Thymus (tissue), 11 donors: ENCODE measurements at regions not wholly inside any gene's neighbourhood (a gene's known extent, or its start where the extent isn't known, plus 50 kb on each side); places are given as distances from the start of the nearest gene placed in this dataset.

Source experiments
- DNase-seq, 9 donors: peaks; one replicate each; pipeline ENCODE4 v3.0.0-alpha.2; 2013; ENCODE audit warnings: low spot score in 9 of 9, low read depth in 6 of 9, missing footprints in 1 of 9
- H3K27ac ChIP-seq, 2 donors: one replicate each; pipeline ENCODE4 v1.5.1; 2013; ENCODE audit warnings: control low read depth in 1 of 2, low read depth in 1 of 2, low read length in 1 of 2, mild to moderate bottlenecking in 1 of 2, moderate library complexity in 1 of 2
- H3K27me3 ChIP-seq, 2 donors: one replicate each; pipeline ENCODE4 v1.5.1; 2013; ENCODE audit warnings: low read length in 1 of 2; ENCODE audit not compliant: control insufficient read depth in 2 of 2, insufficient read depth in 1 of 2
- H3K36me3 ChIP-seq, 2 donors: one replicate each; pipeline ENCODE4 v1.5.1; 2013; ENCODE audit warnings: low read length in 1 of 2, mild to moderate bottlenecking in 1 of 2, moderate library complexity in 1 of 2; ENCODE audit not compliant: control insufficient read depth in 2 of 2, insufficient read depth in 2 of 2
- H3K4me1 ChIP-seq, 2 donors: one replicate each; pipeline ENCODE4 v1.5.1; 2013; ENCODE audit warnings: low read length in 2 of 2; ENCODE audit not compliant: control insufficient read depth in 2 of 2, insufficient read depth in 2 of 2
- H3K4me3 ChIP-seq, 2 donors: one replicate each; pipeline ENCODE4 v1.5.1; 2013; ENCODE audit warnings: low read length in 2 of 2, control low read depth in 1 of 2, mild to moderate bottlenecking in 1 of 2
- H3K9me3 ChIP-seq, 2 donors: one replicate each; pipeline ENCODE4 v1.5.1; 2013; ENCODE audit warnings: low read length in 1 of 2, mild to moderate bottlenecking in 1 of 2; ENCODE audit not compliant: control insufficient read depth in 2 of 2, insufficient read depth in 1 of 2
- WGBS: extraction: QIAGEN DNeasy Blood & Tissue Kit; methylation state at CpG from one replicate; pipeline ENCODE4 v1.1.7; 2013; 5-methylcytosine and 5-hydroxymethylcytosine counted together
- donor health status: healthy.

DNA sequence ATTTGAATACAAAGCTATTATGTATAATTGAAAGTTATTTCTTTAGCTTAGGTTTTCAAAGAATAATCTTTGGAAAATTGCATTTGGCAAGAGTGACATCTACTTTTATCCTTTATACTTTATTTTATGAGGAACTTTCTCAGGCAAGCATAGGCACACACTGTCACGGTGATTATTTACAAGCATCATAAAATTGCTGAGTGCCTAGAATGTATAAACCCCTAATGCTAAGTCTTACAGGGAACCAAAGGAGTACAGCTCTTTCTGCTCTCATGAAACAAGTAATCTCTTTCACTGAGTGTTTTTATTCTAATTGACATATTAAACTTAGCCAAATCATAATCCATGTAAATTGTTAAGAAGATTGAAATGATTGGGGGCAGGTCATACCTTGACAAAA is 154.9 kb downstream of the FSCB start:
- 94% methylated on average over 1 of the region's 1 CpG for WGBS
- Histone ChIP-seq H3K4me3 (no peak overlapping the region), H3K27ac (no peak overlapping the region), H3K4me1 (no peaks in the 10 kb centered on the region), H3K27me3 (no peaks in the 10 kb centered on the region), H3K9me3 (peaks cover 2 to 11% of the 10 kb centered on the region in 2 donors), H3K36me3 (no peaks in the 10 kb centered on the region)
- DNase-seq, result no peak

GRCh38 chr14:44347316-44347715 is 159.8 kb downstream of the FSCB start:
- Histone ChIP-seq H3K4me3 (no peak overlapping the region), H3K27ac (no peak overlapping the region), H3K9me3 (peaks cover 2 to 8% of the 10 kb centered on the region in 2 donors), H3K4me1 (no peaks in the 10 kb centered on the region), H3K36me3 (no peaks in the 10 kb centered on the region), H3K27me3 (no peaks in the 10 kb centered on the region)
- WGBS, result 52% methylated on average over 1 of the region's 1 CpG
- DNase-seq, result no peak

DNA sequence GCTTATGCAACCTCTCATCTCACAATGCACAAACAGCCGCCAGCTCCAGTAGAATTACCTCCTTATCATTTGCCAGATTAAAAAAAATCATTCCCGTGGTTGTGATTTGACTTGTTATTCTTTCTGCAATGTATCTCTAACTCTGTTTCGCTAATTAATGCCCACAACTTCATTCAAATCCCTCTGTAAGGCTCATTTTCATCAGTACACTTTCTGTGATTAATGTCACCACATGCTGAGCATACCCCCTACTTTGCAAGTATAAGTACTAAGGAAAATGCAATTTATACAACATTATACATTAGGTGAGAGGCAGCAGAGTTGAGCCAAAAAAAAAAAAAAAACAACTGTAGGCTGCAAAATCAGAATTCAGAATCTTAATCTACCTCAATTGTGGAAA is 166.0 kb downstream of the FSCB start:
- Histone ChIP-seq H3K27me3 (no peaks in the 10 kb centered on the region), H3K9me3 (no peaks in the 10 kb centered on the region), H3K4me3 (no peak overlapping the region), H3K36me3 (no peaks in the 10 kb centered on the region), H3K27ac (no peak overlapping the region), H3K4me1 (no peaks in the 10 kb centered on the region)
- 80% methylated on average over 3 of the region's 3 CpGs for WGBS
- no peak for DNase-seq

GRCh38 chr14:44339862-44340261 is 167.2 kb downstream of the FSCB start:
- no peak overlapping the region for H3K4me3 ChIP-seq
- H3K27ac ChIP-seq, result no peak overlapping the region
- no peaks in the 10 kb centered on the region for H3K4me1 ChIP-seq
- no peaks in the 10 kb centered on the region for H3K27me3 ChIP-seq
- no peak for DNase-seq
- H3K36me3 ChIP-seq, result no peaks in the 10 kb centered on the region
- 95% methylated on average over 1 of the region's 1 CpG for WGBS
- H3K9me3 ChIP-seq, result no peaks in the 10 kb centered on the region

GRCh38 chr14:44339231-44339630 is 167.9 kb downstream of the FSCB start:
- H3K27ac ChIP-seq, result no peak overlapping the region
- H3K9me3 ChIP-seq, result no peaks in the 10 kb centered on the region
- H3K4me1 ChIP-seq, result no peaks in the 10 kb centered on the region
- no peak for DNase-seq
- no peaks in the 10 kb centered on the region for H3K27me3 ChIP-seq
- H3K36me3 ChIP-seq, result no peaks in the 10 kb centered on the region
- no peak overlapping the region for H3K4me3 ChIP-seq

- H3K9me3 ChIP-seq, result no peaks in the 10 kb centered on the region
- no peak overlapping the region for H3K27ac ChIP-seq
- no peaks in the 10 kb centered on the region for H3K27me3 ChIP-seq
- no peaks in the 10 kb centered on the region for H3K4me1 ChIP-seq
- no peak for DNase-seq
- H3K4me3 ChIP-seq, result no peak overlapping the region
- 93% methylated on average over 2 of the region's 2 CpGs for WGBS
- H3K36me3 ChIP-seq, result no peaks in the 10 kb centered on the region
Measured at GRCh38 chr14:44317441-44317746, 189.7 kb downstream of the FSCB start.

DNA sequence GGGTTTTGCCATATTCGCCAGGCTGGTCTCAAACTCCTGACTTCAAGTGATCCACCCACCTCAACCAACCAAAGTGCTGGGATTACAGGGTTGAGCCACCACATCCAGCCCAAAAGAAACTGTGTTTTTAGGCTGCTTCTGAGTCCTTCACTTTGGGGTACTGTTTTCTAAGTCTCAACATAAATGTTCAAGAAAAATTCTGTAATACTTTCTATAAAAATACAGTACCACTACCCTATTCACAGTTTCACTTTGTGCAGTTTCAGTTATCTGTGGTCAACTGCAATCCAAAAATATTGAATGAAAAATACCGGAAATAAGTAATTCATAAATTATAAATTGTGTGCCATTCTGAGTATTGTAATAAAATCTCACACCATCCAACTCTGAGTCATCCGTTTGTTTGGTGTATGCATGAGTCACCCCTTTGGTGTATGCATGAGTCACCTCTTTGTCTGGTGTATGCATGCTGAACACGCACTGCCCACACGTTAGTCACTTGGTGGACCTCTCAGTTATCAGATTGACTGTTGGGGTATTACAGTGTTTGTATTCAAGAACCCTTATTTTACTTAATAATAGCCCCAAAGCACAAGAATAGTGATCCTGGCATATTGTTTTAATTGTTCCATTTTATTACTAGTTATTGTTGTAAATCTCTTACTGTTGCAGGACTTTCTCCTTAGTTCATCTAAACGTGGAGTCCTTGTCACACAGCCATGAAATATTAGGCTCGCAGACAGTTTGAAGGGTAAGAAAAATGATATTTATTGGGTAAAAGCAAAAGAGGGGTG is 190.2 kb downstream of the FSCB start:
- 89% methylated on average over 7 of the region's 7 CpGs for WGBS
- no peaks in the 10 kb centered on the region for H3K27me3 ChIP-seq
- no peaks in the 10 kb centered on the region for H3K4me1 ChIP-seq
- H3K36me3 ChIP-seq, result no peaks in the 10 kb centered on the region
- H3K9me3 ChIP-seq, result no peaks in the 10 kb centered on the region
- no peak overlapping the region for H3K27ac ChIP-seq
- no peak for DNase-seq
- no peak overlapping the region for H3K4me3 ChIP-seq

- Histone ChIP-seq H3K9me3 (peaks cover 0 to 3% of the 10 kb centered on the region in 2 donors), H3K36me3 (no peaks in the 10 kb centered on the region), H3K27ac (no peak overlapping the region), H3K4me3 (no peak overlapping the region), H3K4me1 (no peaks in the 10 kb centered on the region), H3K27me3 (no peaks in the 10 kb centered on the region)
- no peak for DNase-seq
- 96% methylated on average over 1 of the region's 1 CpG for WGBS
Measured at GRCh38 chr14:44309331-44309730, 197.8 kb downstream of the FSCB start.

- no peak for DNase-seq
Measured at GRCh38 chr14:44300916-44301315, 206.2 kb downstream of the FSCB start.

DNA sequence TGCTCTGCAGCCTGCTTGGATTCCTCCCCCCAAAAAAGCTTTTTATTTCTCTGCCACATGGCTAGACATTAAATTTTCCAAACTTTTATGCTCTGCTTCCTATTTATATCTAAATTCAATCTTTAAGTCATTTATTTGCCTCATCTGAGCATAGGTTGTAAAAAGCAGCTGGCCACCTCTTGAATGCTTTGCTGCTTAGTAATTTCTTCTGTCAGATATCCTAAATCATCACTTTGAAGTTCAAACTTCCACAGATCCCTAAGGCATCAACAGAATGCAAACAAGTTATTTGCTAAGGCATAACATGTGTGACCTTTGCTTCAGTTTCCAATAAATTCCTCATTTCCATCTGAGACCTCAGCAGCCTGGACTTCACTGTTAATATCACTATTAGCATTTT is 209.6 kb downstream of the FSCB start:
- Histone ChIP-seq H3K9me3 (peaks cover 0 to 7% of the 10 kb centered on the region in 2 donors), H3K4me3 (no peak overlapping the region), H3K27ac (no peak overlapping the region), H3K27me3 (no peaks in the 10 kb centered on the region), H3K36me3 (no peaks in the 10 kb centered on the region), H3K4me1 (no peaks in the 10 kb centered on the region)
- DNase-seq, result no peak

More at GRCh38 chr14:44300916-44301315, 206.2 kb downstream of the FSCB start:
- Histone ChIP-seq H3K36me3 (no peaks in the 10 kb centered on the region), H3K4me1 (no peaks in the 10 kb centered on the region), H3K27me3 (no peaks in the 10 kb centered on the region), H3K27ac (no peak overlapping the region), H3K9me3 (peaks cover 0 to 11% of the 10 kb centered on the region in 2 donors), H3K4me3 (no peak overlapping the region)
